ENCODE measurements at regions not wholly inside any gene's neighbourhood (a gene's known extent, or its start where the extent isn't known, plus 50 kb on each side); places are given as distances from the start of the nearest gene placed in this dataset.

DNA sequence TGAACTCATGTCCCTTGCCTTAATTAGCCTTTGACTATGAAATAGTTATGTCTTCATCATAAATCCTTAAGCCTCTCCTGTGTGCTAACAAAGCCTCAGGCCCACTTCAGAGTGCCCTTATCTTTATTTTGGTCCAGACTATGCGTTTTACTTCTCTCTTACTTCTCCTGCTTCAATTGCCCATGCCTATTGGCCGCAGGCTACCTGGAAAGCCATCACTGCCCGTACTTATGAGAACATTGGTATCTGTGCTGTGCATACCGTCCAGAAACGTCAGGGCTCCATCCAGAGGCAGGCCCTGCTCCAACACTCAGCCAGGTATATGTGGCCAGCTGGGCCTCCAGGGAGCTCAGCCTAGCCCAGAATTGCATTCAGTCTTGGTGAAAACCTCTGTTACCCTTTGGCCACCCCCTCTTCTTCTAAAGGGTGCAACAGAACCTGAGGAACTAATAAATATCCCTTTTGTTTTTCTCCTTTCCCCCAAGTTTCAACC, 212.4 kb upstream of the MTPN start:
- Histone ChIP-seq H3K27ac (no peak overlapping the region), H3K36me3 (no peaks in the 10 kb centered on the region), H3K27me3 (no peaks in the 10 kb centered on the region), H3K4me3 (no peak overlapping the region), H3K4me1 (no peaks in the 10 kb centered on the region), H3K9me3 (peaks cover 0 to 4% (median 0%) of the 10 kb centered on the region in 3 donors)
- DNase-seq, result no peak
- WGBS, 2 donors, result 60 to 81% methylated on average over 5 of the region's 5 CpGs
- intact Hi-C loops (cut with DNase I), result no loop called here
- TF ChIP-seq, protein P1, sequence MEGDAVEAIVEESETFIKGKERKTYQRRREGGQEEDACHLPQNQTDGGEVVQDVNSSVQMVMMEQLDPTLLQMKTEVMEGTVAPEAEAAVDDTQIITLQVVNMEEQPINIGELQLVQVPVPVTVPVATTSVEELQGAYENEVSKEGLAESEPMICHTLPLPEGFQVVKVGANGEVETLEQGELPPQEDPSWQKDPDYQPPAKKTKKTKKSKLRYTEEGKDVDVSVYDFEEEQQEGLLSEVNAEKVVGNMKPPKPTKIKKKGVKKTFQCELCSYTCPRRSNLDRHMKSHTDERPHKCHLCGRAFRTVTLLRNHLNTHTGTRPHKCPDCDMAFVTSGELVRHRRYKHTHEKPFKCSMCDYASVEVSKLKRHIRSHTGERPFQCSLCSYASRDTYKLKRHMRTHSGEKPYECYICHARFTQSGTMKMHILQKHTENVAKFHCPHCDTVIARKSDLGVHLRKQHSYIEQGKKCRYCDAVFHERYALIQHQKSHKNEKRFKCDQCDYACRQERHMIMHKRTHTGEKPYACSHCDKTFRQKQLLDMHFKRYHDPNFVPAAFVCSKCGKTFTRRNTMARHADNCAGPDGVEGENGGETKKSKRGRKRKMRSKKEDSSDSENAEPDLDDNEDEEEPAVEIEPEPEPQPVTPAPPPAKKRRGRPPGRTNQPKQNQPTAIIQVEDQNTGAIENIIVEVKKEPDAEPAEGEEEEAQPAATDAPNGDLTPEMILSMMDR (IDR thresholded peaks at IDR 0.05), result no peak
- TF ChIP-seq POLR2A (IDR thresholded peaks at IDR 0.05), result no peak

DNA sequence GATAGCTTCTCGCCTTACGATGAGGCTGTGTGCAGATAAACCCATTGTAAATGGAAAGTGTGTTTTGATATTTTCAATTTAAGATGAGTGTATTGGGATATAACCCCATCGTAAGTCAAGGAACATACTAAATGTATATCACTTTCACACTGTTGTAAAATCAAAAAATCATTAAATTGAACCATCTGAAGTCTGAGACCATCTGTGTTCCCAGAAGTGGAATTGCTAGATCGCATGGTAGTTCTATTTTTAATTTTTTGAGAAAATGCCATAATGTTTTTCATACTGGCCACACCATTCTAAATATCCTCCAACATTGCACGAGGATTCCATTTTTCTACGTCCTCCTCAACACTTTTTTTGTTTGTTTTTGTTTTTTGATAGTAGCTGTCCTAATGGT, 209.1 kb upstream of the MTPN start:
- WGBS, 2 donors, result 75 to 80% methylated on average over 6 of the region's 6 CpGs
- H3K27me3 ChIP-seq, result no peaks in the 10 kb centered on the region
- intact Hi-C loops (cut with DNase I), result no loop called here

DNA sequence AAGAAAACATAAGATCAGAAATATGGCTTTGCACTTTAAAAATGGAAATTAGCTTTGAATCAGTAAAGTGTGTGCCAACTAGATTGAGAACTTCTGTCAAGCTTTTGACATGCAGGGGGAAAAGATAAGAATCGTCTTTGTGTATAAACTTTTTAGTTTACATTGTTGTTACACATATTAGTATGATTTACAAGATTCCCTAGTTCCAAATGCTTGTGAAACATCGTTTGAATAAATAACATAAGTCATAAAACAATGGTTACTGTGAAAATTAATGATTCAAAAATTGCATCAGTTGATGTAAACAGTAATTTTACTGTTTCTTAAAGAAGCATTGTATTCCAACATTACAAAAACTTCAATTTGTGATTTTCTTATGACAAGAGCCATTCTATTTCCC, 207.6 kb upstream of the MTPN start:
- Histone ChIP-seq H3K4me3 (no peak overlapping the region), H3K36me3 (no peaks in the 10 kb centered on the region), H3K9me3 (no peaks in the 10 kb centered on the region), H3K27me3 (no peaks in the 10 kb centered on the region), H3K27ac (no peak overlapping the region), H3K4me1 (no peaks in the 10 kb centered on the region)
- intact Hi-C loops (cut with DNase I), result no loop called here
- 14 to 15% methylated on average over 2 of the region's 2 CpGs for WGBS, 2 donors
- DNase-seq, result no peak
- TF ChIP-seq POLR2A (IDR thresholded peaks at IDR 0.05), result no peak
- TF ChIP-seq, protein P1 (IDR thresholded peaks at IDR 0.05), result no peak

More for the DNA sequence above, 209.1 kb upstream of the MTPN start:
- Histone ChIP-seq H3K27ac (no peak overlapping the region), H3K4me3 (no peak overlapping the region), H3K36me3 (no peaks in the 10 kb centered on the region), H3K9me3 (no peaks in the 10 kb centered on the region), H3K4me1 (no peaks in the 10 kb centered on the region)
- DNase-seq, result no peak
- TF ChIP-seq, protein P1 (IDR thresholded peaks at IDR 0.05), result no peak
- no peak for TF ChIP-seq POLR2A (IDR thresholded peaks at IDR 0.05)

DNA sequence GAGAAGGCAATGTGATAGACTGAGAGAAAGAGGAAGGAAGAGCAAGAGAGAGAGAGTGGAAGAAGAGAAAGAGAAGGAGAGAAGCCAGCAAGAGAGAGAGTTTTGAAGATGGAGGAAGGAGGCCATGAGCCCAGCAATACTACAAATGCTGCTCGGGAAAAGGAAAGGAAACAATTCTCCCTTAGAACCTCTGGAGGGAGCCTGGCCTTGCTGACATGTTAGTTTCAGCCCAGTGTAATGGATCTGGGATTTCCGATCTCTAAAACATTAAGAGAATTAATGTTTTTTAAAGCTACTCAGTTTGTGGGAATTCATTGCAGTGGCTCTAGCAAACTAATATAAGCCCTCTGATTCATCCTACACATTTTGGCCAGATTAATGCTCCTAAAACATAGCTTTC, 206.8 kb upstream of the MTPN start:
- H3K9me3 ChIP-seq, result no peaks in the 10 kb centered on the region
- no peaks in the 10 kb centered on the region for H3K36me3 ChIP-seq
- H3K4me1 ChIP-seq, result no peaks in the 10 kb centered on the region
- DNase-seq, result no peak
- H3K27ac ChIP-seq, result no peak overlapping the region
- no peak overlapping the region for H3K4me3 ChIP-seq
- no peaks in the 10 kb centered on the region for H3K27me3 ChIP-seq
- TF ChIP-seq, protein P1 (IDR thresholded peaks at IDR 0.05), result no peak
- TF ChIP-seq POLR2A (IDR thresholded peaks at IDR 0.05), result no peak
- intact Hi-C loops (cut with DNase I), result no loop called here
- 39 to 42% methylated on average over 2 of the region's 2 CpGs for WGBS, 2 donors

DNA sequence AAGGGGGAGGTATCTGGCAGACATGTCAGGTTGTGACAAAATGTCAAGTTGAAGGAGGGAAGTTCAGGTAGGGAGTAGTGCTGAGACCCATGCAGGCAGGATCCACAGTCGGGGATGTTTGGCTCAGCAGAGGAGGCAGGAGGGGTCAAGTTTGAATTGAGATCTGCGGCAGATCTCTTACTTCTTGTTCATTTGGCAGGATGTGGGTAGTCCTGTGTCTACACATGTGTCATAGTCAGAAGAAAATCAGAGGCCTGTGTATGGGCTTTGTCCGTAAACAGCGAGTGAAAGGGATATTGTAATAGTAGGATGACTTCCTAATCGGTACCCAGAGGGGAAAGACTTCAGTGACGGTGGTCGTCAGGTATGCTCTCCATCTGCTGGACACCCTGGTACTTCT, 203.8 kb upstream of the MTPN start:
- 67 to 68% methylated on average over 7 of the region's 7 CpGs for WGBS, 2 donors
- Histone ChIP-seq H3K4me3 (no peak overlapping the region), H3K27ac (no peak overlapping the region), H3K36me3 (no peaks in the 10 kb centered on the region), H3K27me3 (no peaks in the 10 kb centered on the region), H3K9me3 (no peaks in the 10 kb centered on the region), H3K4me1 (no peaks in the 10 kb centered on the region)
- intact Hi-C loops (cut with DNase I), result no loop called here
- DNase-seq, result no peak
- no peak for TF ChIP-seq POLR2A (IDR thresholded peaks at IDR 0.05)
- TF ChIP-seq, protein P1 (IDR thresholded peaks at IDR 0.05), result no peak

Data from esophagus squamous epithelium (tissue), 5 donors.